ENCODE measurements at regions not wholly inside any gene's neighbourhood (a gene's known extent, or its start where the extent isn't known, plus 50 kb on each side); places are given as distances from the start of the nearest gene placed in this dataset.

DNA sequence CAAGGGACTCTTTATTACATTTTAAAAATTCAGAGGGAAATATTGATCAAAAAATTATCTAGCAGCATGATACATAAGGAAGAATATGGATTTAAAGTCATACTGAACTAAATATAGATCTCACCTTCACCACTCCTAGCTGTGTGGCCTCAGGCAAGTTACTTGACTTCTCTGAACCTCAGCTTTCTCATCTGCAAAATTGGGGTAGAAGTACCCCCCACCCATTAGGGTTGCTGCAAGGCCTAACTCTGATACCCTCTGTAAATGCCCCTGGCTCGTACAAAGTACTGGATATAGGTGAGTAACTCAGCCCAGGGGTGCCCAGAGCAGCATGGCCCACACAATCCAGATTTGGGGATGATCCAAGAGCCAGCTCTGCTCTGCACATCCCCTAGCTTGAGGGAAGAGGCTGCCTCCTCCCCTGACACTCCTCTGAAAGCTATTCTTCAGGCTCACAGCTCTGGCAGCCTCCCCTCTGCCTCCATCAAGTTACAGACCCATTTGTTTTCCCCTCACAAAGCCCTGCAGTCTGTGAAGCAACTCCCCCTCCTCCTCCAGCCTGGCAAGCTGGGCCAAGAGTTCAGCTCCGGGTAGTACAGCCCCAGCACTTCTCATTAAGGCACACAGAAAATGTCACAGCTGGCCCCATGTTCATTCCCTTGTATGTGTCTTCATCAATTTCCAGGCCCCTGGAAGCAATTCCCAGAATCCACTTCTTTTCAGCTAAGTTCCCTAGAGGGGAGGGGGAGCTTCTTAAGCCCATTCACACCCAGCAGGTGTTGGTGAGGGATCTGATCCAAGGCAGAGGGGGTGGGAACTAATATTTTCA, 143.7 kb downstream of the PLPP3 start (continued):
- TF ChIP-seq TAF7 (optimal IDR thresholded peaks at IDR 0.05; ENCODE audit: borderline replicate concordance, low read depth, low read length) (no peak), EZH2 (IDR thresholded peaks at IDR 0.05; ENCODE audit: low read depth, low read length, severe bottlenecking) (no peak), SIX5 (IDR thresholded peaks at IDR 0.05; ENCODE audit: low read depth, low read length) (no peak), KDM1A (IDR thresholded peaks at IDR 0.05; ENCODE audit: borderline replicate concordance, low read length) (peak; percentile 68; the same call in 1 of the 2 replicates), POLR2AphosphoS5 (IDR thresholded peaks at IDR 0.05; ENCODE audit: low read depth, low read length) (peak; percentile 61), CEBPB (IDR thresholded peaks at IDR 0.05; ENCODE audit: low read depth, low read length) (0 out of 2 replicates have a peak, but pooled peaks have one; percentile 44), SIN3A (conservative IDR thresholded peaks at IDR 0.05 in 1 of 2, IDR thresholded peaks at IDR 0.05 in 1 of 2; ENCODE audit: low read depth in 1 of 2, low read length in 2 of 2) (no peak), YY1 (IDR thresholded peaks at IDR 0.05; ENCODE audit: low read depth, low read length) (0 out of 2 replicates have a peak, but pooled peaks have one; percentile 26)
- TF ChIP-seq, protein P1, sequence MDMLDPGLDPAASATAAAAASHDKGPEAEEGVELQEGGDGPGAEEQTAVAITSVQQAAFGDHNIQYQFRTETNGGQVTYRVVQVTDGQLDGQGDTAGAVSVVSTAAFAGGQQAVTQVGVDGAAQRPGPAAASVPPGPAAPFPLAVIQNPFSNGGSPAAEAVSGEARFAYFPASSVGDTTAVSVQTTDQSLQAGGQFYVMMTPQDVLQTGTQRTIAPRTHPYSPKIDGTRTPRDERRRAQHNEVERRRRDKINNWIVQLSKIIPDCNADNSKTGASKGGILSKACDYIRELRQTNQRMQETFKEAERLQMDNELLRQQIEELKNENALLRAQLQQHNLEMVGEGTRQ (IDR thresholded peaks at IDR 0.05; ENCODE audit: low read length), result no peak
